HepG2 (cell line): ENCODE measurements at regions not wholly inside any gene's neighbourhood (a gene's known extent, or its start where the extent isn't known, plus 50 kb on each side); places are given as distances from the start of the nearest gene placed in this dataset.
"Not testable (repeated sequence)": the region's sequence is repeated elsewhere in the genome, so short reads cannot be mapped to it uniquely, and the experiment has no call there.

Experiments
- ATAC-seq: fragments of 200-7000 bp; cut with Tn5 transposase; 3 replicates; pipeline ENCODE4 v1.9.1; 2020; ENCODE audit warnings: mild to moderate bottlenecking, moderate library complexity
- BruUV-seq: library from RNA; stranded (reverse); fragments of 400-500 nt; replicated peaks from 2 replicates; lab custom pipeline; 2021; lab: Mats Ljungman, UMichigan
- CTCF ChIA-PET: fragments of 300-600 bp; formaldehyde crosslinking; extraction: SDS; loops from one replicate; lab custom pipeline; 2021; ENCODE audit warnings: low total read pairs, inconsistent platforms, low intra/inter-chr PET ratio; lab: Yijun Ruan, JAX
- POLR2A ChIA-PET: fragments of 350-600 bp; sonication (Branson Sonifier 250); formaldehyde crosslinking; loops from one replicate; lab custom pipeline; 2020; ENCODE audit warnings: antibody characterized with exemption, inconsistent platforms; lab: Yijun Ruan, JAX
- DNase-seq: peaks from one replicate; pipeline ENCODE4 v3.0.0-alpha.2; 2015; ENCODE audit warnings: low spot score
- FAIRE-seq: peaks from 3 replicates; lab custom pipeline; 2011; peaks lifted over from hg19 to GRCh38; lab: Jason Lieb, UNC
- H2AFZ ChIP-seq: one replicate; pipeline ENCODE4 v1.6.1; 2011; ENCODE audit warnings: low read length, inconsistent platforms
- H3K27ac ChIP-seq: fragments of 300-600 bp; 3 replicates; pipeline ENCODE4 v1.8.0; 2011; ENCODE audit warnings: mixed run types, mild to moderate bottlenecking, mixed read lengths, low read length, inconsistent platforms; ENCODE audit not compliant: insufficient read depth; ENCODE audit errors: extremely low read length
- H3K27me3 ChIP-seq, 2 experiments: fragments of 200-600 bp in 1 of 2; 2 replicates in 1 of 2; 3 replicates in 1 of 2; pipeline versions ENCODE4 v1.6.0 to v1.8.0; 2011; ENCODE audit warnings: low read length in 2 of 2, mild to moderate bottlenecking in 2 of 2, moderate library complexity in 2 of 2, inconsistent platforms in 1 of 2; ENCODE audit not compliant: insufficient read depth in 2 of 2, control insufficient read depth in 1 of 2
- H3K36me3 ChIP-seq, 2 experiments: fragments of 200-600 bp in 1 of 2; replicated peaks in 1 of 2; 2 replicates in 1 of 2; 3 replicates in 1 of 2; pipeline versions ENCODE4 v1.5.1 to v1.8.0; 2011; ENCODE audit warnings: low read length in 2 of 2, inconsistent platforms in 1 of 2; ENCODE audit not compliant: insufficient read depth in 2 of 2, control insufficient read depth in 1 of 2
- H3K4me1 ChIP-seq: 2 replicates; pipeline ENCODE4 v1.5.1; 2012; ENCODE audit warnings: low read length, inconsistent platforms; ENCODE audit not compliant: insufficient read depth
- H3K4me2 ChIP-seq: 2 replicates; pipeline ENCODE4 v1.6.0; 2011; ENCODE audit warnings: low read depth, low read length, inconsistent platforms
- H3K4me3 ChIP-seq, 3 experiments: fragments of 200-600 bp in 1 of 3; sonication (generic), shearing (Covaris generic) in 1 of 3; replicated peaks in 1 of 3; 2 replicates each; pipeline ENCODE4 v1.5.1; 2011 to 2016; ENCODE audit warnings: low read length in 3 of 3, inconsistent platforms in 2 of 3, low read depth in 2 of 3, mild to moderate bottlenecking in 2 of 3, control low read depth in 1 of 3, mixed read lengths in 1 of 3; ENCODE audit not compliant: insufficient read depth in 1 of 3
- H3K79me2 ChIP-seq: one replicate; pipeline ENCODE4 v1.6.1; 2011; ENCODE audit warnings: low read length, inconsistent platforms; ENCODE audit not compliant: insufficient read depth
- H3K9ac ChIP-seq: 2 replicates; pipeline ENCODE4 v1.6.0; 2011; ENCODE audit warnings: mild to moderate bottlenecking, low read depth, low read length, inconsistent platforms; ENCODE audit not compliant: insufficient read depth
- H3K9me3 ChIP-seq: 2 replicates; pipeline ENCODE4 v1.5.1; 2012; ENCODE audit warnings: mild to moderate bottlenecking, low read length
- H4K20me1 ChIP-seq: 2 replicates; pipeline ENCODE4 v1.6.0; 2011; ENCODE audit warnings: inconsistent platforms, mild to moderate bottlenecking, low read length, moderate library complexity; ENCODE audit not compliant: insufficient read depth
- FOXJ3 ChIP-seq: sonication (generic); formaldehyde crosslinking; IDR thresholded peaks from 2 replicates; pipeline ENCODE4 v1.4.0; 2020; ENCODE audit warnings: missing genetic modification reagents, mild to moderate bottlenecking, borderline replicate concordance
- REST ChIP-seq, 2 experiments: IDR thresholded peaks; 2 replicates each; pipeline ENCODE4 v1.6.1; 2011 to 2012; ENCODE audit warnings: low read length in 2 of 2, borderline replicate concordance in 1 of 2, low read depth in 1 of 2, mild to moderate bottlenecking in 1 of 2, moderate library complexity in 1 of 2
- REXO4 ChIP-seq: sonication (generic); formaldehyde crosslinking; IDR thresholded peaks from 2 replicates; pipeline ENCODE4 v1.8.0; 2022; ENCODE audit warnings: missing genetic modification reagents, mild to moderate bottlenecking, borderline replicate concordance
- STAT6 ChIP-seq: sonication (generic); formaldehyde crosslinking; IDR thresholded peaks from 2 replicates; pipeline ENCODE4 v1.4.0; 2020; ENCODE audit warnings: missing genetic modification reagents, mild to moderate bottlenecking, borderline replicate concordance
- THYN1 ChIP-seq: sonication (generic); formaldehyde crosslinking; IDR thresholded peaks from 2 replicates; pipeline ENCODE4 v1.8.1; 2023; ENCODE audit warnings: low read depth, mild to moderate bottlenecking, moderate library complexity, missing genetic modification reagents, borderline replicate concordance
- YEATS4 ChIP-seq: sonication (generic); formaldehyde crosslinking; IDR thresholded peaks from 2 replicates; pipeline ENCODE4 v1.4.0; 2020; ENCODE audit warnings: missing genetic modification reagents, borderline replicate concordance
- WGBS: methylation state at CpG from one replicate; pipeline ENCODE4 v1.1.6; 2017; ENCODE audit warnings: low lambda C conversion rate; 5-methylcytosine and 5-hydroxymethylcytosine counted together
- in situ Hi-C: cut with HindIII; loops from 2 replicates; pipeline ENCODE4 v1.10.0; 2017; ENCODE audit warnings: low pct_unique_long_range_greater_than_20kb; ENCODE audit not compliant: extremely low pct_ligation_motif_present
- intact Hi-C: fragments of 100-400 bp; cut with micrococcal nuclease; formaldehyde crosslinking; loops from one replicate; pipeline ENCODE4 v1.10.0; 2022; ENCODE audit not compliant: unreplicated experiment
- TF ChIP-seq, protein P1 (sequence below): IDR thresholded peaks from 2 replicates; pipeline ENCODE4 v1.6.1; 2016; ENCODE audit warnings: mild to moderate bottlenecking
- TF ChIP-seq, protein P2 (sequence below): sonication (generic); formaldehyde crosslinking; IDR thresholded peaks from 2 replicates; pipeline ENCODE4 v1.4.0; 2020; ENCODE audit warnings: mild to moderate bottlenecking, missing genetic modification reagents

- TF ChIP-seq STAT6 (CRISPR knock-in tag) (no peak), REST (IDR thresholded peaks at IDR 0.05; ENCODE audit: borderline replicate concordance in 1 of 2, low read depth in 1 of 2, low read length in 2 of 2) (no peak), REXO4 (CRISPR knock-in tag) (no peak), YEATS4 (CRISPR knock-in tag) (no peak), THYN1 (CRISPR knock-in tag) (no peak), FOXJ3 (CRISPR knock-in tag) (no peak)
- TF ChIP-seq, protein P1, sequence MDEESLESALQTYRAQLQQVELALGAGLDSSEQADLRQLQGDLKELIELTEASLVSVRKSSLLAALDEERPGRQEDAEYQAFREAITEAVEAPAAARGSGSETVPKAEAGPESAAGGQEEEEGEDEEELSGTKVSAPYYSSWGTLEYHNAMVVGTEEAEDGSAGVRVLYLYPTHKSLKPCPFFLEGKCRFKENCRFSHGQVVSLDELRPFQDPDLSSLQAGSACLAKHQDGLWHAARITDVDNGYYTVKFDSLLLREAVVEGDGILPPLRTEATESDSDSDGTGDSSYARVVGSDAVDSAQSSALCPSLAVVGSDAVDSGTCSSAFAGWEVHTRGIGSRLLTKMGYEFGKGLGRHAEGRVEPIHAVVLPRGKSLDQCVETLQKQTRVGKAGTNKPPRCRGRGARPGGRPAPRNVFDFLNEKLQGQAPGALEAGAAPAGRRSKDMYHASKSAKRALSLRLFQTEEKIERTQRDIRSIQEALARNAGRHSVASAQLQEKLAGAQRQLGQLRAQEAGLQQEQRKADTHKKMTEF (CRISPR knock-in tag), result no peak
- TF ChIP-seq, protein P2, sequence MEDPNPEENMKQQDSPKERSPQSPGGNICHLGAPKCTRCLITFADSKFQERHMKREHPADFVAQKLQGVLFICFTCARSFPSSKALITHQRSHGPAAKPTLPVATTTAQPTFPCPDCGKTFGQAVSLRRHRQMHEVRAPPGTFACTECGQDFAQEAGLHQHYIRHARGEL (CRISPR knock-in tag), result no peak
Measured at GRCh38 chr13:109312399-109312798, 474.0 kb downstream of the IRS2 start (continued).

DNA sequence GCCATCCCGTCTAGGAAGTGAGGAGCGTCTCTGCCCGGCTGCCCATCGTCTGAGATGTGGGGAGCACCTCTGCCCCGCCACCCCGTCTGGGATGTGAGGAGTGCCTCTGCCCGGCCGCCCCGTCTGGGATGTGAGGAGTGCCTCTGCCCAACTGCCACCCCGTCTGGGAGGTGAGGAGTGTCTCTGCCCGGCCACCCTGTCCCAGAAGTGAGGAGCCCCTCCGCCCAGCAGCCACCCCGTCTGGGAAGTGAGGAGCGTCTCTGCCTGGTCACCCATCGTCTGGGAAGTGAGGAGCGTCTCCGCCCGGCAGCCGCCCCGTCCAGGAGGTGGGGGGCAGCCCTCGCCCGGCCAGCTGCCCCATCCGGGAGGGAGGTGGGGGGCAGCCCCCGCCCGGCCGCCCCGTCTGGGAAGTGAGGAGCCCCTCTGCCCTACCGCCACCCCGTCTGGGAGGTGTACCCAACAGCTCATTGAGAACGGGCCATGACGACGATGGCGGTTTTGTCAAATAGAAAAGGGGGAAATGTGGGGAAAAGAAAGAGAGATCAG, 474.9 kb downstream of the IRS2 start:
- Histone ChIP-seq H3K4me1 (peaks cover 15% of the 10 kb centered on the region), H3K9me3 (0 out of 2 replicates have a peak, but pooled peaks cover 11% of the 10 kb centered on the region)
- ATAC-seq, H3K36me3 ChIP-seq, in situ Hi-C loops, H3K4me2 ChIP-seq, H3K9ac ChIP-seq, H3K4me3 ChIP-seq, H4K20me1 ChIP-seq, POLR2A ChIA-PET, FAIRE-seq, CTCF ChIA-PET, H2AFZ ChIP-seq, H3K79me2 ChIP-seq, H3K27me3 ChIP-seq, intact Hi-C loops, BruUV-seq, H3K27ac ChIP-seq, DNase-seq: not testable (repeated sequence)
- 79% methylated on average over 18 of the region's 33 CpGs for WGBS
